Limb (tissue), 2 donors: ENCODE measurements at regions not wholly inside any gene's neighbourhood (a gene's known extent, or its start where the extent isn't known, plus 50 kb on each side); places are given as distances from the start of the nearest gene placed in this dataset.

ENCODE experiments used
- DNase-seq, 2 donors: peaks; one replicate each; pipeline ENCODE4 v3.0.0-alpha.2; 2016; ENCODE audit errors: extremely low spot score in 2 of 2

DNA sequence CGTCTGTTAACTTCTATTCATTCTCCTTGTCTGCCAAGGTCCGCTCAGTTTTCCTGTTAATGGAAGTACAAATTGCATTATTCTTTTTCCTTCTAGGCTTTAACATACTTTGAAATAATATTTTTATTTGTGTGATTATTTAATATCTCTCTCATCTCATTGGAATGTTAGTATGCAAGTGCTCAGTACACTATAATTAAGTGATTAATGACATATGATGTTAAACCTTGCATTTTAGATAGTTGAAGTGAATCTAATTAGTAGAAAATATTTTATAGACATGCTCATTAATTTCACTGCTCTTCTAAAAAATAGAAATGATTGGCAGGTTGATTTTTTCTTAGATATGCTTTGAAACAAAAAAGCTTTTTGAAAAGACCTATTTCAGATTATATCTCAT, 1079.8 kb downstream of the RAPGEF2 start:
- no peak for DNase-seq

DNA sequence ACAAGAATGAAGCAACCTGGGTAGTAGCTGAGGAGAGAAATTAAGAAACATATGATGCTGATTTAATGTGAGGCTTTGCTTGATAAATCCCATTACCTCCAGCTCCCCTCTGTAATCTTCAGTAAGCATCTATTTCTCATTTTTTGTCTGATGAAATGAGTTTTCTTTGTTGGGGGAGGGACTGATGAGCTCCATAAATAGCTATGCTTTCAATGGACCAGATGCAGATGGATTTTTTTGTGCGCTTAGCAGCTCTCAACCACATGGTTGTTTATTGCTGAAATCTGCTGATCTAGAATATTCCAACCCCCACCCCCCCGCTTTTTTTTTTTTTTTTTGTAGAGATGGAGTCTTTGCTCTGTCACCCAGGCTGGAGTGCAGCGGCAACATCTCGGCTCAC, 1082.0 kb downstream of the RAPGEF2 start:
- DNase-seq, result no peak

DNA sequence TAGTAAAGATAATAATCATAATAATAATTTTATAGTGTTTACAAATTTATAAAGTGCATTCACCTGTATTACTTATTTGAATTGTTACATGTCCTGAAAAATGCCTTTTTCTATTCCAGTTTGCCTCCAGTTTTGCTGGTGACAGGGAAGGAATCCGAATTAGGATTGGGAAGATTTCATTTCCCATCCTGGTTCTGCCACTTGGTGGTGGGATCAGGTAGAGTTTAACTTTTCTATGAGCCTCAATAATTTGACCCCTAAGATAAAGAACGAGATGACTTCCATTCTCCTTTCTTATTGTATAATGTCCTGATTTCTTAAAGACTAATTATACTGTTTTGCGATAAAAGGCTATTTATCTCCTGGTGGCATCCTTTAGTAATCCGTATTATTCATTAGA, 1090.9 kb downstream of the RAPGEF2 start:
- no peak for DNase-seq

DNA sequence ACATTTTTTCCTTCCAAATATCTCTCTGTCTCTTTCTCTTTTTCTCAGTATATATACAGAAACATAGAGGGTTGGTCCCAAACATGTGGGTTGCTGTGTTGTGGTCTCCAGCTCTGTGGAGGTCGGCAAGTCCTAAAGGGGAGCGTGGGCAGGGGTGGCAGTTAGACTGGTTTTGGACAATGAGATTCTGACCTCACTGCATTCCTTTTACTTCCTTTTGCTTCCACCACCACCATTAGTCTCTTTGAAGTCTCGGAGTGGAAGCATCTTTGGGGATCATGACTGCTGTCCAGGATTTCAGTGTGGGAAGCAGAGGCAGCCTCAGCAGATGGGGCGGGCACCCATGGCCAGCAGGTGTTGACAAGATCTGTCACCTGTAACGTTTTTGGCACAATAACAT, 1091.8 kb downstream of the RAPGEF2 start:
- DNase-seq, result no peak

DNA sequence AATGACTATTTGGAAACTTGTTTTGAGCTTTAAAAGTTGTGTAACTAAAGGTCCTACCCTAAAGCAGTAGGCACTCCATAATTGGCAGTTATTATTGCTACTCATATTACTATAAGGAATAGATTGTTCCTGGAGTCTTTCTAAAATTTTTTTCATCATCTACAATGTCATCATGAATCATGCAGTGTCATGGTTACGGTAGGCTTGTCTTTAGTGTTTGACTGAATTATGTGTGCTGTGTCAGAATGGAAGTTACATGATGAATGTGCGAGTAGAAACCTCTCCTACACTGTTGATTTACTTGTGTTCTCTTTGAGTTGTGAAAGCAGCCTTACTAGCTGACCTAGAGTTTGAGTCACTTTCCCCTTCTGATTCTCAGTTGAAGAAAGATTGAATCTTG, 1099.9 kb downstream of the RAPGEF2 start:
- no peak for DNase-seq

DNA sequence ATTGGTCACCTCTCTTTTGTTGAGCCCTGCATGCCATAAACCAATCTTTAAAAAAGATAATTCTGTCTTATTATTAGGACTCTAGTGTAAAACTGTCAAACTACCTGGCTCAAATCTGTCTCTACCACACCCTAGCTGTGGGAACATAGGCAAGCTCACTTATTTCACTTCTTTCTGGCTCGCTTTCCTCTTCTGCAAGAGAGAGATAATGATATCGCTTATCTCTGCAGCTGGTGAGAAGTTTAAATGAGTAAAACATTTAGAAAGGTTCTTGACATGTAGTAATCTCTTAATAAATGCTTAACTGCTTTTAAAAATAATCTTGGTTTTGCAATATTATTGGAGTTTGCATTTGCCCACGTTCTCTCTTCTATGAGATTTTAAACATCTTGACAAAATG, 1109.2 kb downstream of the RAPGEF2 start:
- no peak for DNase-seq

DNA sequence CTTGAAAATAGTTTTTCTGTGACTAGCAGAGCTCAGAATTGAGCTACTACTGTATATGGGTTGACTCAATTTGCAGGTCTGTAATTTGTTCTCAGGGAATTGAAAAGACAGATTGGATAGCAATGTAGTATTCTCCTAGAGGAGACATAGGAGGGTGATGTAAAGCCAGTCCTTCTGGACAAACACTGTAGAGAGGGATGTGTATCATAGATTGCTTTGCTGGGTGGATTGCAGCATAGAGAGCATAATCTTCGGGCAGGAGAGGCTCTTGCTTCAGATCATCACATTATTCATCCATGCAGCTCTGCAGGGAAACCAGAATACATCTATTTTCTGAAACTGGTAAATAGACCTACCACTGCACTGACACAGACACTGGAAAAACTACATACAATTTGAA, 1110.5 kb downstream of the RAPGEF2 start:
- DNase-seq, result no peak

DNA sequence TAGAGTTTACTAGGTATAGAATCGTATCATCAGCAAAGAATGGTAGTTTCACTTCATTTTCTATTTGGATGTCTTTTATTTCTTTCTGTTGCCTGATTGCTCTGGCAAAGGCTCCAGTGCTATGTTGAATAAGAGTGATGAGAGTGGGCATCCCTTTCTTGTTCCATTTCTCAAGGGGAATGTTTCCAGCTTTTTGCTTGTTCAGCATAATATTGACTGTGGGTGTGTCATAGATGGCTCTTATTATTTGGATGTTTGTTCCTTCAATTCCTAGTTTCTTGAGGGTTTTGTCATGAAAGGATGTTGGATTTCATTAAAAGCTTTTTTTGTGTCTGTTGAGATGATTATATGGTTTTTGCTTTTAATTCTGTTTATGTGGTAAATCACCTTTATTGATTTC, 1114.5 kb downstream of the RAPGEF2 start:
- DNase-seq, result no peak

DNA sequence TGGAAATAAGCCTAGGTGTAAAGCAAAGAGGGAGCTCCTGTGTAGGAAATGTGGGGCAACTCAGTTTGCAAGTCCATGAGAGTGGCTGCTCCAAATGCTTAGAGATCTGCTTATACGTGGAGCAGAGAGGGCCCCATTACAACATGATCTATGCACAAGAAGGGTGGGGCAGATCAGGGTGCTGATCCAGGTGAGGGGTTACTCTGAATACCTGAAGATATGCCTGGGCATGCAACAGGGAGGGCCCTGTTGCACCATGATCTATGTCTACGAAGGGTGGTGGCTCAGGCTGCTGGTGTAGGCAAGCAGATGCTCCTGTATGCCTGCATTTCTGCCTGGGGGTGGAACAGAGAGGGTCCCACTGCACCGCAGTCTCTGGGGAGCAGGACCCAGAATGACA, 1121.2 kb downstream of the RAPGEF2 start:
- DNase-seq, result no peak

DNA sequence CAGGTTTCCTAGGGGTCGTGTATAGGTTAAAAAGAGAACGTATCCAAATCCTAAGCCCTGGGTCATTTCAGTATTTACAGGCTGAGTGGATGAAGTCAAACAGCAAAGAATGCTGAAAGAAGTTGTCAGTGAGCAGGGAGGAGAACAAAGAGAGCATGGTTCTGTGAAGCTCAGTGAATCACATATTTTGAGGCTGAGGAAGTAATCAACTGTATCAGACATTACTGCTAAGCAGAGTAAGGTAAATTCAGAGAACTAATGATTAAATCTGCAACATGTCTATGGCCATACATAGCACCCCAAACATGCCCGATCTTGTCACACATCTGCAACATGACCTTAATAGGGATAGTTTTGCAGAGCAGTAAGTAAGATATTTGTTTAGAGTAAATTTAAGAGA, 1130.3 kb downstream of the RAPGEF2 start:
- DNase-seq, result no peak

DNA sequence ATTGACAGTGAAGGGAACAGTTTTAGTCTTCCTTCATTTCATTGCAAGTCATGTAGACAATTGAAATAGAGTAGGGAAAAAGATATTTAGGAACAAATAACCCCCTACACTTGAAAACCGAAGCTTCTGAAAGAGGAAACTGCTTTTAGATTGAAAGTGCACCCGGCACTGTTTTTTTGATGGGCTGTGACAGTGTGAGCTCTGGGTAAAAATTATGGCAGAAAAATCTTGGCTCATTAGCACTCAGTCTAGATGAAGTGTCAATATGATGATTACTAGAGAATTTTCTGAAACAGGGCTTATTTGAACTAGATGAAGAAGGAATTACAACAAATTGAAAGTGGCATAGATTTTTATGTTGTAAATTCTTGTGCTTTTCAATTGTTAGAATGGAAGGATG, 1132.4 kb downstream of the RAPGEF2 start:
- DNase-seq, result no peak

DNA sequence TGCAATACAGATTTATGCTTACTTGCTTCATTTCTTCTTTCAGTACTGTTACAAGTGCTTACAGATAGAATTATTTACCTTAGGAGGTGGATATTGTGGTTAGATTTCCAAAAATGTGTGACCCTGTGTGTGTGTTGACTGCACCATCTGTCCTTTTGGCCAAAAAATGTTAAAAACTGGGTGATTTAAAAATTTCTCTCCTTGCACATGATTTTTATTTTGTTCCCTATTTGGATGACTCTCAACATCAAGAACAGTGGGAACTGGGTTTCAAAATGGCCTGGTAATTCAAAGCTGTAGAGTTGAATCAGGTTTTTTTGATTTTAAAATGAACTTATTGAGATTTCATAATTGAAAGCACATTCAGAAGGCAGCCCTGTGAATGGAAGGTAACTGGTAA, 1132.9 kb downstream of the RAPGEF2 start:
- DNase-seq, result no peak

DNA sequence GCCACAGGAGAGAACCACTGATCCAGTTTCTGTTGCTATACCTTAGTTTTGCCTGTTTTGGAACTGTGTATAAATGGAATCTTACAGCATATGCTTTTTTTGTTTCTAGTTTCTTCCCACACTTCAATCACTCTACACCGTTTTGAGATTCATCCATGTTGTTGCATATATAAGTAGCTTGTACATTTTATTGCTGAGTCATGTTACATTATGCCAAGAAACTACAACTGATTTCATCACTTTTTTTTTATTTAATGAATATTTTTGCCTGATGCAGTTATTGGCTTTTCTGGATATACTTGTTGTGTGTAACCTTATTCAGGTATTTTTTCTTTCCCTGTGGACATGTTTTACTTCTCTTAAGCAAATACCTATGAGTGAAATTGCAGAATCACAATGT, 1135.9 kb downstream of the RAPGEF2 start:
- DNase-seq, result no peak

DNA sequence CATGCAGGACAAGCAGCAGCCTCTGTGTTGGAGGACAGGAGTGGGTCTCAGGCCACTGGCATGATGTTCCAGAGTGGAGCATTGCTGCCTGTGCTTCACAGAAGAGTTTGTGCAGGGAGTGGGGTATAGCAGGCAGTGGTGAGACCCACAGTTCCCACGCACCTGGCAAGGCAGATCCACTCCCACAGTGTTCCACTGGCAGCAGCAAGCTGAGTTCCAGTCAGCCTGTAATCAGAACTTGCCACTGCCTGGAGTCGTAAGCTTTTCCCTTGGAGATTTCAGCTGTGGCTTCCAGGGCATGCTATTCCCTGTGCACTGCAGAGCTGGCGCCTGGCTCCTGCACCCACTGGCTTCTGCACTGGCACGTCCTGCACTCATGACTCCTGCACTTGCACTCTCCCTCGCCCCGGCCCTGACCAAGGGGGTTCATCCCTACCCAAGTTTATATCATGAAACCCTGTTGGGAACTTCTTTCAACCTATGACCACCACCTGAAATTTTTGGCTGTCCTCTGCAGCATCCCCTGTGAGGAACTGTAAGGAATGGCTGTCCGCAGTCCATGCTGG, 1144.3 kb downstream of the RAPGEF2 start:
- no peak for DNase-seq

DNA sequence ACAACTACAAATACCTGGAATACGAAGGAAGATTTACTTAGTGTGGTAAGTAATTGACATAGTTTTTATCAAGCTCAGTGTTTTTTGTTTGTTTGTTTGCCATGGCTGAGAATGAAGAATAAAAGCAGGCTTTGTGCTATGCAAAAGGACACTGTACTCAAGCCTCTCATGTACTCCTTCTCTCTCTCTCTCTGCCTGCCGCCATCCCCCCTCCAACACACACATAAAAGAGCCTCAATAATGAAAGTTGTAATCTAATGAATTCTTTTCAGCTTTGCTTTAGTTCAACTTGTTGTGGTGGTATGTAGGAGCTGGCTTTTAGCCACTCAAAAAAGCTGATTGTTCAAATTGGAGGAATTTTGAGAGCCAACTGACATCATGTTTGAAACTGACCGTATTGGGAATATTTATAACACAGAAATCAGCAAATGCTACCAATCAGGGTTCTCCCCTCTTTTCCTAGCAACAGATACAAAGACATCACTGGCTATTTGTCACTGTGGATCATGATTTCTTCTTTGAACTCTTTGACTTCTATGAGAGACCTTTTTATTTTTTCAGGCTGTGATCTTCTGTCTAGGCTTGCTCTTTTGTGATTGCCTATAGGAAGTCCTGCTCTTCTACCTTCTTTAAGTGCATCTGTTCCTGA, 1148.8 kb downstream of the RAPGEF2 start:
- DNase-seq, result no peak

DNA sequence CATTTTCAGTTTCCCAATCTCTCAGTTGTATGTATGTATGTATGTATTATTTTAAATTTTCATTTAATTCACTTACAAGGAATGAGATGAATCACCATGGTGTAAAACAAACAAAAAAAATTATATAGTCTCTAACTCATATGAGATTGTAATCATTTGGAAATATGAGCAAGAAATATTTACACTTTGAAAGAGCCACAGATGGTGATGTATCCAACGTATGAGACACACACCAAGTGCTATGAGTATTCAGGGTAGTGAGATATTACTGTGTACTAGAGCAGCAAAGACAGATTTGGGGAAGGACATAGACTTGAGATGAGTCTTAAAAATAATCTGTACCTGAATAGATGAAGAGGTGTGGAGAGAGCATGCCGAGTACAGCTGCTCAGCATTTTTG, 1154.4 kb downstream of the RAPGEF2 start:
- no peak for DNase-seq

DNA sequence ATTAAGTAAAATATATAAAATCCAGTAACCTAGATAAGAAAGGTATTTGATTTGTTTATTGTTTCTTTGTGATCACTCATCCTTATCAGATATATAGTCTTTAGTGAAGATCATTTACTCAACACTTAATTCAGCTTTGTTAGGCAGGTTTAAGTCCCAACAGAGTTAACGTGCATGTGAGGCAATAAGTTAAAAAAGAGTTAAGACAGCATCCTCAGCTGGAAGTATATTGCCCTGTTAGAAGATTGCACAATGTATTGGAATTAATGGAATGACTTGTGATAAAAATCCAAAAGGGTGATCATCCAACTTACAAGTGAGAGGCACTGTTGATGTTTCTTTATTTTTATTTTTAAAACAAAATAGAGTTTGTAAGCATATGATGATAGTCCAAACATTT, 1162.1 kb downstream of the RAPGEF2 start:
- no peak for DNase-seq

DNA sequence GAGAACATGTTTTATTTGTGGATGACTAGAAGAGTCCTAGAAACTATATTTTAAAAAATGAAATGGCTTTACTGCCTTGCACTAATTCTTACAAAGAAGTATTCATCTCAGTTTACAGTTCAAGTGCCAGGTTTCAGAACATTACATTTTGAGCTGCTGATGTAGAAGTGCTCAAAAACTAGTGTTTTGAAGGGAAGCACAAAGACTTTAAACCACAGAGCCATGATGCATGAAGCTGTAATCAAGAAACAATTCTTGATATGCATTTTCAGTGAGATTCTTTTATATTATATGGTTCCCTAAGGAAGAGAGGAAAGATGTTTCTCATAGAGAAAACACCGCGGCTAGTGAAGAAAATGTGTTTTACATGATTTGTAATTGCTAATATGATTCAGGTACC, 1163.0 kb downstream of the RAPGEF2 start:
- DNase-seq, result no peak

DNA sequence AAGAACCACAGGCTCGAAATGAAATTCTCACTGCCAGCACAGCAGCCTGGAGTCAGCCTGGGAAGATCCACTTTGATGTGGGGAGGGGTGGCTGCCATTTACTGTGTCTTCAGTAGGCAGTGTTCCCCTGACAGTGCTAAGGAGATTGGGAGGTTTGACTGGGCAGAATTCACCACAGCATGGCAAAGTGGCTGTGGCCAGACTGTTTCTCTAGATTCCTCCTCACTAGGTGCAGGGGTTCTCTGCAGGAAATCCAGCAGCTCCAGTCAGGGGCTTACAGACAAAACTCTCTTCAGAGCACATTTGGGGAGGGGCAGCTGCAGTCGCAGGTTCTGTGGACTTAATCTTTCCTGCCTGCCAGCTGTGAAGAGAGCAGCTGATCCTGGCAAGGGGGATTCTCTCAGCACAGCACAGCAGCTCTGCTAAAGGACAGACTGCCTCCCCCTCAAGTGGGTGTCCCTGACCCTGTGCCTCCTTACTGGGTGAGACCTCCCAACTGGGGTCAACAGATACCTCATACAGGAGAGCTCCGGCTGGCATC, 1174.0 kb downstream of the RAPGEF2 start:
- no peak for DNase-seq

DNA sequence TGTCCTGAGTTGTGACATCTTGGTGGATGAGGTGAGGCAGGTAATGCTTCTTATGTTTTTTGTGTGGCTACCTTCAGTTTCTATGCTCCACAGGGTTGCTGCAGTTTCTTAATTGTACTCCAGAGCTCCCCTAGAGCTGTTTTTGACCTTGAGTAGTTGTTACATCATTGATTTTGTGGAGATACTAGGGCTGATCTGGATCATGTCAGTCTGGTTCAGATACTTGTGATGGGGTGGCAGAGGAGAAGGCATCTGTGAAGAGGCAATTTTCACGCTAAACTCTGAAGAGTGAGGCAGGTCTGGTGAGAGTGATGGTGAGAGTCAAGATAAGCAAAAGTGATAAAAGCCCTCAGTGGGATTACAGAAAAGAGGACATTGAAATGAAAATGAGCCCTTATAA, 1180.2 kb downstream of the RAPGEF2 start:
- DNase-seq, result no peak

DNA sequence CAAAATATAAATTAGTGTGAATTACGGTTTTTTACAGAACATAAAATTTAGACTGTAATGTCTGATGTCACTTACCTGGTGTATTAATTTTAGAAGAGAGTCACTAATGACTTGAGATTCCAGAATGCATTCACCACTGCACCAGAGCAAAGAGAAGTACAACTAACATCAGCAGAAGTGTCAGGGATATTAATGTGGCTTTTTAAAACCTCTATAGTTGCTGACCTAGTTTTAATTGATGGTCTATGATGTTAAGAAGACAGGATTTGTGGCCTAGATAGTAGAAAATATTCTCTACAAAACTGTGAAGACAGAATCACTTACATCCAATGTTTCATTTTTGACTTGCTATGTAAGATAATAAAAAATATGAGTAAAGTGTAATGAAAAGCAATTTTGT, 1181.6 kb downstream of the RAPGEF2 start:
- DNase-seq, result no peak

DNA sequence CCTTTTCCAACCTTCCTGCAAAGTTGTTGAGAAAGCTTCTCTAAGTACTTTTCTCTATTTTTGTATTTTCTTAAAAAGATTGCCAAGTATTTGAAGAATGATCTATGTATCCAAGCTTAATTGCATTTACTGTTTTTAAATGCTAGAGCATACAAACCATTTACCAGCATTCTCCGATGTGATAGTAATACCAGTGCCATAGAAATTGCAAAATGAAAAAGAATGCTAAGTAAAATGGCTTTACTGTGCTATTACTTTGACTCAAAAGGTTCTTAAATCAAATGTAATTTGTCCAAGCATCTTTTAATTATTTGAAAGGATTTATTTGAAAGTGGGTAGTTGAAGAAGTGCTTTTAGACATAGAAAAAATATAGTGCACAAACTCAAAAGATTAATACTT, 1183.2 kb downstream of the RAPGEF2 start:
- DNase-seq, result no peak

DNA sequence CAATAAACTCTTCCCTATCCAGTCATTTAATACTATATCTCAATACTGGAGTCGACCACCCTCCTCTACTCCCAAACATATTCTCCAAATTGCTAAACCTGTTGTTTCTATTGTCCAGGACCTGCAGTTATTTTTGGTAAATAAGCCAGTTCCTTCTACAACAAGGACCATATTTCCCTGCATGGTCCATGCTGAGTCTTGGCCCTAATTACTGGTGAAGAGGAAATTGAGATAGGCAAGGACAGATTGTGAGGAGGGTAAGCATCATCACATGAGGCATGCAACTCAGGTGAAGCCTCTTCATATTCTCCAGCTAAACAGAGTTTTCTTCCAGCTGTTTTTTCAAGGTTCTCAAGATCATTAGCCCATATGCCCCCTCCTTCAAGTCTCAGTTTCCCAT, 1193.6 kb downstream of the RAPGEF2 start:
- no peak for DNase-seq

DNA sequence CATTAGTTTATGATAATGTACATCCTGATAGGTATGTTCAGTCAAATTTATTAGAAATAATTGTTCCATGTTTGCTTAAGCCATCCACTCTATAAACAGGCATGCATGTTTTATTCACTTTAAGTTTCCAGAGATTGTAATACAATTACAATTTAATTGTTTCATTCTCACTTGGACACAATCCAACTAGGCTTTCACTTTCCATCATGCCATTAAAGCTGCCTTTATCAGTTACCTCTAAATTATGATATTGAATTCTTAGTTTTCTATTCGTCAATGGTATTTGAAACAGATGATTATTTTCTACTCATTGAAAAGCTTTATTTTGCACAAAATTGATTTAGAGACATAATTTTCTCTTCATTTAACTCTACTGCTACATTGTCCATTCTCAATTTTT, 1196.3 kb downstream of the RAPGEF2 start:
- DNase-seq, result no peak
